Suppressor macrophage treated with lipopolysaccharide for 1 hour (primary cell): ENCODE measurements at regions not wholly inside any gene's neighbourhood (a gene's known extent, or its start where the extent isn't known, plus 50 kb on each side); places are given as distances from the start of the nearest gene placed in this dataset.

Experiments
- DNase-seq, 3 donors: peaks; one replicate each; pipeline ENCODE4 v3.0.0-alpha.2; 2020 to 2022

DNA sequence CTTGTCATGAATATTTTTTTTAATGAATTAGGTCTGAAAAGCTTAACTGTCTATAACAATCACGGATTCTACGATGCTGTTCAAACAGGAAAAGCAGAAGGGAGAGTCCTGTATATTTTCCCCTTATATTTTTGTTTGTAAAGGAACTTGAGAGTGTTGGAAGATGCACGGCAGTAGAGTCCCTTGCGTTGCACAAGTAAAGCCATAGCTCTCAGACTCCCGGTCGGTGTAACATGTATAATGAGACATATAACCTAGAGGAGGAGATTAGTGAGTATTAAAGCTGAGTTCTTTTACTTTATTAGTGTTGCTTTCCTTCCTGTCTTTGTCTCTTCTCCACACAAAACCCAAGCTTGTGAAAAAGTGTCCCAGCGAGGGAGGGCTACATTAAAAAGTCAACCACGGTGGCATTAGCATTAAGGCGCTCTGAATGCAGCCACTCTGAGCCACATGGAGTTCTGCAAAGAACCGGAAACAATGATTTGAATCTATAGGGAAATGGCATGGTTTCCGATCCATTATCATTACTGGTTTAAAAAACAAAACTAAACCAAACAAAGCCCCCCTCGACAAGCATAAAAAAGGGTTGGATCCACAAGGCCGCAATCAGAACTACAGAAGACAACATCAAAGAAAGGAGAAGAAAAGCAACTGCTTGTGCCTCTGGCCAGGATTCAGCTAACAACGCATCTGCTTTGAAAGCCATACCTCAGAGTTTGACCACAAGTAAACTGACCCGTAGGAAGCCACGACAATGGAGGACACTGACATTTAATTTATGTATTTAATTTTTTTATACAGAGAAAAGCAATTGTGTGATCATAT, 356.8 kb downstream of the LMO4 start:
- DNase-seq = no peak

DNA sequence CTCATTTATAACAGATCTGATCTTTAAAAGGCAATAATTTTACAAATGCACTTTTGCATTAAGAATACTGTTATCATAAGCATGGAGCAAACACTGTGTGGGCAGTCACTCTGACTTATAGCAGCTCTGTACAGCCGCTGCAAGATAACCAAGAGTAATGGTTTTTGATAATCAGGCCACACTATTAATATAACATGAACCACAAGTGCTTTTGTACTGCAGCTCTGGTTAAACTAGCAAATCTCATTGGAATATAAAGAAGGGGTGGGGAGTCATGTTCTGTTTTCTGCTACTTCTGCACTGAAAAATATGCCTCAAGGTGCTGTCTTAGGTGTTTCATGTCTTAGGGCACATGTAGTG, 357.4 kb downstream of the LMO4 start:
- DNase-seq = no peak

DNA sequence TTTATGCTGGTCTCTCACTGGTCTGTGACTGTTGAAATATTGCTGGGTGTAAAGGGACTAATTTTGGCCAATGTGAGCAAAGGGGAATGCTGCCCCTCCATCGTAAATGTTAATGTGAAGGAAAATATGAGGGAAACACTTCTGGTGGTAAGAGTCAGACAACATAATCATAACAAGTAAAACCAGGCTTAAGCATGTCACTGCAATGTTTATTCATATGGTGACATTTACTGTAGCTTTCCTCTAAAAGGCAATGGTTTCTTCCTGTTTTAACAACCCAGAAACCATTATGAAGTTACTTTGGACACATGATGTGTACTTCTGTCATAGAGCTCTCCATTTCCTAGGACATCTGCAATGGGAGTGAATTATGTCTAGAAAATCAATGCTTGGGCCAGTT, 358.0 kb downstream of the LMO4 start:
- no peak for DNase-seq

DNA sequence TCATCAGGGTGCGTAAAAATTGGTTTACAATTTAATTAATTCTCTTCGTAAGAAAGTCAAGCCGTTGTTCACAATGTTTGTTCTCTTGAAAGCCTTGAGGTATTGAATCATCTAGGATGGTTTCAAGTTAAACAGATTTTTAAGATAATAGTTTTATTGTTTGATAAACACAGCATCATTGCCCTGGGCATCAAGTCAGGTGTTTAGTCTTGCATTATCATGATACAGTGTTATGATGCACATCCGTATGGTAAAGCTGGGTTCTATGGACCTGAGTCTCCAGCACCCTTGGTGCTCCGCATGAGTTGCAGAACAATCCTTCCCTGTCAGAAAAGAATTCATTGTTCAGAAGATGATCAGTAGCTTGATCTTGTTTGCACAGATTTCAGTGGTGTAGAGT, 359.5 kb downstream of the LMO4 start:
- no peak for DNase-seq

DNA sequence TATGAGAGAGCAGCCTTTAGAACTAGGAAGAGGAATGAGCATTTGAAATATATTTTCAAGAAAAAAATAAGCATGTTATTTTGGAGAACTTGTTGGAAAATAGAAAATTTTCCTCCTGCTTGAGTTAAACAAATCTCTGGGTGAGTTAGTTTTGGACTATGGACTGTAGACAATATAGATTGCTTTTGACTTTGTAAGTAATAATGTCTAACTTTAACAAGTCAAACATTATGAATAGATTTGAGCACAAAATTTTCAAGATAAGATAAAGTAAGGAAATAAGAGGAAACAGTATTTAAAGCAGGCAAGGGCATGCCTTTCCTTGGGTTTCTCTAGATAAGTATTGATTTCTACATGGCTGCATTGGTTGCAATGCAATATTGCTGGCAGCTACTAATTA, 360.8 kb downstream of the LMO4 start:
- DNase-seq = no peak

DNA sequence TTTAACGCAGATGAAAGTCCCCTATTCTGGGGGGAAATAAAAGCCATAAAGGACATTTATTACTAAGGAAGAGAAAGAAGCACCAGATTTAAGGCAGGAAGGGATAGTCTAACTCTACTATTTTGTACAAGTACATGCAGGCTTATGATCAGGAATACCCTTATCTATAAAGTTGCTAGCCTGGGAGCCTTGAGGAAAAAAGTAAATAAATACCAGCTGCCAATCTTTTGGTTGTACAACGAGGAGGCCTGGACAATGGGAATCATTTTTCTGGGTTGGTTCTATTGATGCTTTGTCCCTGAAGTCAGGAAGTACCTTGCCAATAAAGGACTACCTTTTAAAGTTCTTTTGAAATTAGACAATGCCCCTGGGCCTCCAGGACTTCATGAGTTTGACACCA, 367.8 kb downstream of the LMO4 start:
- DNase-seq = no peak

DNA sequence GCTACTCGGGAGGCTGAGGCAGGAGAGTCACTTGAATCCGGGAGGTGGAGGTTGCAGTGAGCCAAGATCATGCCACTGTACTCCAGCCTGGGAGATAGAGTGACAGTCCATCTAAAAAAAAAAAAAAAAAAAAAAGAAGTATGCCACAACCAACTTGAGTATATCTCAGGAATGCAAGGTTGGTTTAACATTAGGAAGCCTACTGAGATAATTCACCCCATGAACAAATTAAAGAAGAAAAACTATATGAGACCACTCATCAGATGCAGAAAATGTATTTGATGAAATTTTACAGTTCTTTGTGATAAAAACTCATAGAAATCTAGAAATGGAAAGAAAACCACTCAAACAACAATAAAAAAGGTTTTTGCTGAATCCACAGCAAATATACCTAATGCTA, 373.8 kb downstream of the LMO4 start:
- DNase-seq = no peak

DNA sequence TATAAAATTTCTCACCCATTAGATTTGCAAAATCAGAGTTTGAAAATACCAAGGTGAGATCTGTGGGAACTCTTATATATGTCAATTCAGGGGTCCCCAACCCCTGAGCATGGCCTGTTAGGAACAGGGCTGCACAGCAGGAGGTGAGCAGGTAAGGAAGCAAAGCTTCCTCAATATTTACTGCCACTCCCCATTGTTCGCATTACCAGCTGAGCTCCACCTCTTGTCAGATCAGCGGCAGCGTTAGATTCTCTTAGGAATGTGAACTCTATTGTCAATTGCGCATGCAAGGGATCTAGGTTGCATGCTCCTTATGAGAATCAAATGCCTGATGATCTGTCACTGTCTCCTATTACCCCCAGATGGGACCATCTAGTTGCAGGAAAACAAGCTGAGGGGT, 376.6 kb downstream of the LMO4 start:
- DNase-seq = no peak

DNA sequence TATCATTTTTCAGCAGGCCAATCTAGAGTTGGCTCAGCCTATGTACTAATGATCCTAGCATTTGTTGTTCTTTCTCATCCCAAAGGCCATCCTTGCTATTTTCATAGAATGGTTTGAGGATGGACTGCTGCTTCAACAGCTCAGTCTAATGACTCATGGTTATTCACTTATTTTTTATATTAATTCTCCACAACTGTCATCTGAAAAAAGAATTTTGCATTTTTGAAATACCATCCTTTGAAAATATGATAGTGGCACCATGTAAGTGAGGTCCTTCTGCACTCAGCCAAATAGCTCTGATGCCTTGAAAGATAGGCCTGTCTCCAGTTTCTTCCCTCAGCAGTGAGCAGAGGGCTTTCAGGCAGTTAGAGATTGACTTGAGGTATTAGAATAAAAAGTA, 377.5 kb downstream of the LMO4 start:
- DNase-seq = no peak

DNA sequence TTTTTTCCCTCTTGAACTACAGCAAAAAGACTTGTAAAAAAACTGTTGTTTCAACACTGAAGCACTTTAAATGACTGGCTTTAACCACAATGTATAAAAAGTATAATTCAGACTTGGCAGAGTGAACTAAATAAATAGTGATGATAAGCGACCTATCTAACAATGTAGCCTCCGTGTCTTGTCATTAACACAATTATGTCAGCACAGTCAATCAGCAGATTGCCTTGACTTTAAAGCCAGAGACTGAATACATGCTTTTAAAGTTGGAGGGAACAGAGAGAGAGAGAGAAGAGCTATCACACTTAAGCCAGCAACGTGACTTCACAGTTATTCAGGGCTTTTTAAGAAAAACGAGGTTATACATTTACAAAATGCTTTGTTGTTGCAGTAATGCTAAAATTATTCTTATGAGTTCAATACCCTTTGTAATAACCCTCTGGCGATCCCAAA, 378.1 kb downstream of the LMO4 start:
- DNase-seq = no peak

DNA sequence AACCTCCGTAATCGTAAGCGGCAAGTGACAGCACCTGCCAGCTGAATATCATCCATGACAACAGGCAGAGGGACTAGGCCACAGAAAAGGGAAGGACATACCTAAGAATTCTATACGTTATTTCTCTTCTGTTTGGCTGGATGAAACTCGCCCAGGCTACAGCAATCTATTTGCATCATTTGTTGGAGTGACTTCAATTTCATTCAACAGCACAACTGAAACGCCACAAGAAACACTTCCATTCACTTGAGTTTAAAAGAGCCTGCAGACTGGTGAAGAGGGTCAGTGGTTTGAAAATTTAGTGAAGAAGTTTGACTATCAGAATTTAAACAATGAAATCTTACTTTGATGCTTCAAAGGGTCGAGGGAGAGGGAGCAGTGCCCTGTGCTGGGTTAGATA, 378.7 kb downstream of the LMO4 start:
- DNase-seq = no peak

DNA sequence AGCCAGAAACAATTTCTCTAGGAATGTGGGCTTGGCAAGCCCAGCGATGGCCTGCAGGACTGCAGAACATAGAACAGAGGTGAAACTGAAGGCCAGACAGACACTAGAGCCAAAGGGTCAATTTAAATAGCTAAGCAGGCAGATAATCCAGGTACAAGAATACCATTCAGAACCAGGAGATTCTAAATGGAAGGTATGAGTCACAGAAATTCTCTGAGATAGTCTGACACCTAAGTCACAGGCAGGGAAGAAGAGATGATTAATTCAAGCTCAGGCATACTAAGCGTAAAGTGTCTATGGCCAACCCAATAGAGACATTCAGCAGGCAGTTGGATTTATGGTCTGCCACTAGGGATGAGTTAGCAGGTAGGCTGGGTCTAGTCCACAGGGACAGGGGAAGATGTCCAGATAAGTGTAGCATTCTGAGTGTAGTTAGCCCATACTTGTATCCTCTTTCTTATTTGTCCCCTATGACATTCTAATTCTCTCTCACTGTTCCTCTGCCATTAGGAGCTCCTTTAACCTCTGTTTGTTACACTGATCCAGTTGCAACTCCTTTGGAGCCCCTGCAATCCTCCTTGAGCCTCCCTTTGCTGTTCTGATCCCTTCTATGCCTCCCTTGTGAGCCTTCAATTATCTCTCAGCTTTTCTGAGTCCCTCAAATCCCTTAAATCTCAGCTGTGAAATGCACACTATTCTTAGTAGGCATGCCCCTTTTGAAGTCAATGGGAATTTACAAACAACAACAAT, 383.8 kb downstream of the LMO4 start:
- no peak for DNase-seq

DNA sequence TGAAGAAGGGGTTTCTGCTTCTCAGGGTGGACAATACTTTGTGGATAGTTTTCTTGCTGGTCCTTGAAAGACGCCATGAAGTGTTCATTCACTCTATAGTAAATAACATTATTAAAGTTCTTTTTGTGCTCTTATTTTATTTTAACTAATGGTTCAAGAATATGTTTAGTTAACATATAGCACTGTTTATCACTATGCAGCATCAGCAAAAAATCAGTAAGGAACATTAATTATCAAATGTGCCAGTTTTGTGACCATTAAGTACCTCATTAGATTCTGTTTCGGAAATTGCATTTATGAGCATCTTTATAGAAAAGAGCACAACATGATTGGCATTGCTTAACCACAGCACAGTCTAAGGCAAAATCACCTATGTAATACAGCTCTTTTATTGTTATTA, 385.6 kb downstream of the LMO4 start:
- no peak for DNase-seq

DNA sequence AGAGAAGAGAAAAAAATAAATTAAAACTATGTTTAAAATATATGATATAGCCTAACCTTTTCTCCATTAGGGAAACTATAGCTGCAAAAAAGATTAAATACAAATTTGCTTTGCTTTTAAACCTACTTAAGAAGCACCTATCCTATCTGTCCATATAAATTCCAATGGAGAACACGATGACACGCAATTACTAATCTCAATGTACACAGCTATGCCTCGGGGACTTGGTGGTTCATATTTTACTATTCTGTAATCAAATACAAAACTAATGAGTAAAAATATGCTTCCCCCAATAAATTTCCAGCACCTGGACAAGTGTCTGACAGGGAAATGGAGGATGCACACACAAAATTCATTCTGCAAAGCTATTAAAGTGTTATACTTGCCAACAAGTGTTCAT, 386.4 kb downstream of the LMO4 start:
- DNase-seq = no peak

DNA sequence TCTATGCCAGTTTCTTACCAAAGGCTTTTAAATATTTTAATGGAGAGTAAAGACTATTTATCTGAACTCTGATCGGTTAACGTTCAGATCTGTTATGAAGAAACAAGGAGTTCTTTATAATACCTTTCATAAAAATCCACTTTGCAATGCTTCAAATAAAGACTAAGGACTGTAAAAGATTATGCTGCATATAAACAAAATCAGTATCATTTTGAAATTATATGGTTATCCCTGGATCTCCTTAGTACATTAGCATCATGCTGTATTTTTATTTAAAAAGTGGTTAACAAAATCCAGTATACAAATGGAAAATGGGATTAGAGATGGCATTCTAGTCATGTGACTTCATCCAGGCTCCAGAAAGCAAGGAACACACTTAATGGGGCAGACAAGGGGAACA, 386.8 kb downstream of the LMO4 start:
- no peak for DNase-seq

DNA sequence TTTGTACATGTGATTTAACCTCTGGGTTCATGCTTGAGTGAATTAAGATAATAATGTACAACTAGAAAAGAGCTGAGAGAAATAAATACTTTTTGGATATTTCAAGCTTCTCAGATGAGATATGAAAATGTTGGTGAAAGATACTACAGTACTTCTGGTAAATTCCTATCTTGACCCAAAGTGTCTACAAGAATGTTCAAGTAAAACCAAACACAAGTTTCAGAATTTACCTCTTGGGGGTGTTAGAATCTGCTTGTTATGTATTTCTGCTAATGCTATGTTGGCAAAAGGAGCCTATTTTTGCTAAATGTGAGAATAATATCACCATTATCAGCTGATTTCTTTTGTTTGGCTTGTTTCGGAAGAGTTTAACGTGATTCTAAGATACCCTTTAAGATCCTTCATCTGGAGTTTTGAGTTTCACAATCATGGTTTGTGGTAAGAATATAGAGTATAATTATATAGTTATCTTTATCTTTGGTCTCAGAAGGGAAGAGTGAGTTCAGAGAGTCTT, 388.5 kb downstream of the LMO4 start:
- no peak for DNase-seq

DNA sequence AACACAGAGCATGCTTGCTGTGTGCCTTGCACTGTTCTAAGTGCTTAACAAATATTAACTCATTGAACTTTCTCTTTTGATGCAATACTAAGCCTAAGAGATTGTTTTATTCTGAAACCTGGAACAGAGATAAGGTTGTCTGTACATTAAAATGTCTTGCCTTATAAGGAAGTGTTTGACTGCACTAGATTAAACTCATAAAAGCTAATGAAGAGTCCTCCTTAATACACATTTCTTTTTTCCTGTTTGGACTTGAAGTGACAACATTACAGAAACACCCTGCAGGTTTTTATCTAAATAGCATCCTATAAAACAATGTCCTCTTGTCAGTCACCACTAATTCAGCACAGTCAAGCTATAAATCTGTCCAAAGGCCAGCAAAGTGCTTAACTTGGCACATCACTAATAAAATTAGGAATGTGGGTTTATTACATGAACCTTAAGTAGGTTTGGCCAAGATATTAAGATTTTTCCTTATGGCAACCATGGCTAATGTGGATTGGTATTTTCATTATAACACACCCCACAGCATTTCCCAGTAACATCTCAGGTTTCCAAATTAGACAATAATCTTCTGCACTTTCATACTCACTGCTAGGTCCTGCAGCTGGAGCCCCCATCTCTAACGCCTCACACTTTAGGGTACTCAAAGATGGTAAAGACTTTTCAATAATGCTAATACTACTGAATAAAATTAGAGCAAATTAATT, 389.7 kb downstream of the LMO4 start:
- DNase-seq = no peak

DNA sequence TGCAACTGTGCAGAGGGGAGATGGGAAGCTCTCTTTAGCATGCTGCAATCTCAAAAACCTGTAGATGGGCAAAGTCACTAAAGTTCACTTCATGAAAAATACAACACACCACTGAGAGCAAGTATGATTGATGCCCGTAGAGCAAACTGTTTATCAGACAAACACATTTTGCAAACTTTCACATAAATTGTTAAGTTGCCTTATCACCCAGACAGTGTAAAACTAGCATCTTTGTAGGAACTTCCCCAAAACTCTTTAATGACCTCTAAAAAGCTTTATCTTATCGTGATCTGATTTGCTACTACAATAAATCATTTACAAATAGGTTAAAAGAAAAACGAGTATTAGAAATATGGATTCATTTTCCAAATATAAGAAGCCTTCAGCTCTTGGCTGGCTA, 391.0 kb downstream of the LMO4 start:
- DNase-seq = no peak

DNA sequence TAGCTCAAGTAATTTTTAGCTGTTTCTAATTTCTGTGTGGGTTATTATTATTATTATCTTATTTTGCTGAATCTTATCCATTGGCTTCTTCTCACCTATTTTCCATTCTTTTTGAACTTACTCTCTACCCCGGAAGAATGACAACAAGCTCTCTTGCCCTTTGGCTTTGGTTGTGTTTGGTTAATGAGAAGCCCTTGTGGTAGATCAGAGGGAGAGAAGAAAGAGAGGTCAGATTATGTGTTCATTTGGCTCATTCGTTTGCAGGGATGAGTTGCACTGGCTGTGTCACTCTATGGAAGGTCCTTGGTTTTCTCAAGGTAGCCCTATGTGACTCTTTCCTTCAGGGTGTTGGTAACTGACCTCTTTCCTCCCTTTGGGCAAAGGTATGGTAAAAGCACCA, 391.9 kb downstream of the LMO4 start:
- no peak for DNase-seq

DNA sequence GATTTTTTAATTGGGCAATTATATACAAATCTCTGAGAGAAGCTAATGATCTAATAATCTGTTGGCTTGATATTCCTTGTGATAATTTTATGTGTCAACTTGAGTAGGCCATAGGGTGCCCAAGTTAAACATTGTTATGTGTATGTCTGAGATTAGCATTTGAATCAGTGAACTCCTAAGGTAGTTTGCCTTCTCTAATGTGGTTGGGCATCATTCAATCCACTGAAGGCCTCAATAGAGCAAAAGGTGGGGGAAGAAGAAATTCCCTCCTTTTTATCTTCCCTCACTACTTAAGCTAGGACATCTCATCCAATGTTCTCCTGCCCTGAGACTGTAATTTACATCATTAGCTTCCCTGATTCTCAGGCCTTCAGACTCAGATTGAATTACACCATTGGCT, 394.5 kb downstream of the LMO4 start:
- no peak for DNase-seq

DNA sequence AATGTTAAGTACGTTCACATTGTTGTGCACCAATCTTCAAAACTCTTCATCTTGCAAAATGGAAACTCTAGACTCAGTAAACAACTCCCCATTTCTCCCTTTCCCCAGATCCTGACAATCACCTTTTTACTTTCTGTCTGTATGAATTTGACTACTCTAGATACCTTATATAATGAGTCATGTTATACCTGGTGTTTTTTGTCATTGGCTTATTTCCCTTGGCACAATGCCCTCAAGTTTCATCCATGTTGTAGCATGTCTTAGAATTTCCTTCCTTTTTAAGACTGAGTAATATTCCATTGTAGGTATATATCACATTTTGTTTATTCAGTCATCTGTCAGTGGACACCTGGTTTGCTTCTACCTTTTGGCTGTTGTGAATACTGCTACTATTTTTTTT, 399.5 kb downstream of the LMO4 start:
- no peak for DNase-seq

DNA sequence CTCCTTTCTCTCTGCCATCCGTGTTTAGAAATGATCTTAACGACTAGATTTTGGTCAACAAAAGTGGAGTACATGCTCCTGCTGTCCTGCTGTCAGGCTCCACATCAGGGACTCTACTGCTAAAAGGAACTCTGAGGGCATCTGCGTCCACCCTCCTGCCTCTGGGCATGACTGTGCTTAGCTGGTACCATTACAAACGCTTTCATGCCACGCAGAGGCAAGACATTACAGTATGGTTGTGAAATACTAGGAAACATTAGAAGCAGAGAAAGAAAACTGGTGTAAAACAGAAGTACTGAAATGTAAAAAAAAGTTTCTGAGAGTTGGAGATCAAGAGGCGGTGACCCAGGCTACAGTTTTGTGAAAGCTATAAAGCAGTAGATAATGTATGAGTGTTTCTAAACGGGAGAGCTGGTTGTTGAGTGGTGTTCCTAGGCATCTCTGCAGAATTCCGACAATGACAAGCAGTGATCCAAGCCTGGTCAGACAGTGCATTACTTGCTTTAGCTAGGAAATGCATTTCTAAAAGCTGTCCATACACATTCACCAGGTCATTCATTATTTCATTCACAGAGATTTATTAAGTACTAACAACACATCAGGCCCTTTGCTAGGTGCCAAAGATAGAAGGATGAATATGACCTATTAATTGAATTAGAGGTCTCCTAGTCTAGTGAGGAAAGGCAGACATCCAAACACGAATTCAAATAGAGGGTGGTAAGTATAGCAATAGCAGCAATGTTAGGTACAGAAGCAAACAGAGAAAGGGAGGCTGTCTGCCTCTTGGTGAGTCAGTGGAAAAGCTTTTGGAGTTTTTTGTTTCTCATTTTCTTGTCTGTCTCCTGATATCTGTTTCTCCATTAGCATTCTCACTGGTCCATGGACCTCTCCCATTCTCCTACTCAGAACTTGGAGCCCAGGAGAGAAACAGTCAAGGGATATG, 401.9 kb downstream of the LMO4 start:
- no peak for DNase-seq

DNA sequence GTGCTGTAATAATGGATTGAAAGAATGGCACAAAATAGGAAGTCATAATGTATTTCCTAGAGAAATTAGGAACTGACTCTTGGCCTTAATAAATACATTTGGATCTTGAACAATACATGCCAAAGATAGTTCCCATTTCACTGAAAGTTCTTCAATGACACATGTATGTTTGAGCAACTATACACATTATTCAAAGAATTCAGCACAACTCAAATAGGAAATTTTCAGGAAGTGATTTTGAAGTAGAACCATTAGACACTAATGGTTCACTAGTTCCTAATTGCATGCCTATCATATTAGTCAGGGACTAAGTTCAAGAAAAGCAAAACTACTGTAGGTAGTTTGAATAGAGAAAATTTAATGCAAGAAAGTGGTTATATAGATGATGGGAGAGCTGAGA, 404.7 kb downstream of the LMO4 start:
- DNase-seq = peak in 1 of 3 donors; percentile 5
